HepG2 (cell line): ENCODE measurements at regions not wholly inside any gene's neighbourhood (a gene's known extent, or its start where the extent isn't known, plus 50 kb on each side); places are given as distances from the start of the nearest gene placed in this dataset.

Experiments
- ATAC-seq: fragments of 200-7000 bp; cut with Tn5 transposase; 3 replicates; pipeline ENCODE4 v1.9.1; 2020; ENCODE audit warnings: mild to moderate bottlenecking, moderate library complexity
- BruUV-seq: library from RNA; stranded (reverse); fragments of 400-500 nt; replicated peaks from 2 replicates; lab custom pipeline; 2021; lab: Mats Ljungman, UMichigan
- CTCF ChIA-PET: fragments of 300-600 bp; formaldehyde crosslinking; extraction: SDS; loops from one replicate; lab custom pipeline; 2021; ENCODE audit warnings: low total read pairs, inconsistent platforms, low intra/inter-chr PET ratio; lab: Yijun Ruan, JAX
- POLR2A ChIA-PET: fragments of 350-600 bp; sonication (Branson Sonifier 250); formaldehyde crosslinking; loops from one replicate; lab custom pipeline; 2020; ENCODE audit warnings: antibody characterized with exemption, inconsistent platforms; lab: Yijun Ruan, JAX
- DNase-seq: peaks from one replicate; pipeline ENCODE4 v3.0.0-alpha.2; 2015; ENCODE audit warnings: low spot score
- FAIRE-seq: peaks from 3 replicates; lab custom pipeline; 2011; peaks lifted over from hg19 to GRCh38; lab: Jason Lieb, UNC
- H2AFZ ChIP-seq: one replicate; pipeline ENCODE4 v1.6.1; 2011; ENCODE audit warnings: low read length, inconsistent platforms
- H3K27ac ChIP-seq: fragments of 300-600 bp; 3 replicates; pipeline ENCODE4 v1.8.0; 2011; ENCODE audit warnings: mixed run types, mild to moderate bottlenecking, mixed read lengths, low read length, inconsistent platforms; ENCODE audit not compliant: insufficient read depth; ENCODE audit errors: extremely low read length
- H3K27me3 ChIP-seq, 2 experiments: fragments of 200-600 bp in 1 of 2; 2 replicates in 1 of 2; 3 replicates in 1 of 2; pipeline versions ENCODE4 v1.6.0 to v1.8.0; 2011; ENCODE audit warnings: low read length in 2 of 2, mild to moderate bottlenecking in 2 of 2, moderate library complexity in 2 of 2, inconsistent platforms in 1 of 2; ENCODE audit not compliant: insufficient read depth in 2 of 2, control insufficient read depth in 1 of 2
- H3K36me3 ChIP-seq, 2 experiments: fragments of 200-600 bp in 1 of 2; replicated peaks in 1 of 2; 2 replicates in 1 of 2; 3 replicates in 1 of 2; pipeline versions ENCODE4 v1.5.1 to v1.8.0; 2011; ENCODE audit warnings: low read length in 2 of 2, inconsistent platforms in 1 of 2; ENCODE audit not compliant: insufficient read depth in 2 of 2, control insufficient read depth in 1 of 2
- H3K4me1 ChIP-seq: 2 replicates; pipeline ENCODE4 v1.5.1; 2012; ENCODE audit warnings: low read length, inconsistent platforms; ENCODE audit not compliant: insufficient read depth
- H3K4me2 ChIP-seq: 2 replicates; pipeline ENCODE4 v1.6.0; 2011; ENCODE audit warnings: low read depth, low read length, inconsistent platforms
- H3K4me3 ChIP-seq, 3 experiments: fragments of 200-600 bp in 1 of 3; sonication (generic), shearing (Covaris generic) in 1 of 3; replicated peaks in 1 of 3; 2 replicates each; pipeline ENCODE4 v1.5.1; 2011 to 2016; ENCODE audit warnings: low read length in 3 of 3, inconsistent platforms in 2 of 3, low read depth in 2 of 3, mild to moderate bottlenecking in 2 of 3, control low read depth in 1 of 3, mixed read lengths in 1 of 3; ENCODE audit not compliant: insufficient read depth in 1 of 3
- H3K79me2 ChIP-seq: one replicate; pipeline ENCODE4 v1.6.1; 2011; ENCODE audit warnings: low read length, inconsistent platforms; ENCODE audit not compliant: insufficient read depth
- H3K9ac ChIP-seq: 2 replicates; pipeline ENCODE4 v1.6.0; 2011; ENCODE audit warnings: mild to moderate bottlenecking, low read depth, low read length, inconsistent platforms; ENCODE audit not compliant: insufficient read depth
- H3K9me3 ChIP-seq: 2 replicates; pipeline ENCODE4 v1.5.1; 2012; ENCODE audit warnings: mild to moderate bottlenecking, low read length
- H4K20me1 ChIP-seq: 2 replicates; pipeline ENCODE4 v1.6.0; 2011; ENCODE audit warnings: inconsistent platforms, mild to moderate bottlenecking, low read length, moderate library complexity; ENCODE audit not compliant: insufficient read depth
- ERF ChIP-seq: IDR thresholded peaks from 2 replicates; pipeline ENCODE4 v1.6.1; 2018; ENCODE audit warnings: missing biosample characterization, missing genetic modification reagents
- MBD4 ChIP-seq: IDR thresholded peaks from 2 replicates; pipeline ENCODE4 v1.6.1; 2012; ENCODE audit warnings: low read length, inconsistent platforms, borderline replicate concordance
- POLR2G ChIP-seq: fragments of 200-400 bp; formaldehyde crosslinking; IDR thresholded peaks from 2 replicates; pipeline ENCODE4 v1.6.1; 2018; ENCODE audit warnings: mild to moderate bottlenecking, low read depth, low read length, moderate library complexity
- REL ChIP-seq: sonication (generic); formaldehyde crosslinking; conservative IDR thresholded peaks from 2 replicates; pipeline ENCODE4 v1.8.0; 2022; ENCODE audit warnings: mild to moderate bottlenecking, missing genetic modification reagents, moderate library complexity
- ZFP1 ChIP-seq: IDR thresholded peaks from 2 replicates; pipeline ENCODE4 v1.6.1; 2016
- ZNF136 ChIP-seq: sonication (generic); formaldehyde crosslinking; IDR thresholded peaks from 2 replicates; pipeline ENCODE4 v1.8.1; 2022; ENCODE audit warnings: low read depth, mild to moderate bottlenecking, moderate library complexity, missing genetic modification reagents
- ZNF740 ChIP-seq: sonication (generic); formaldehyde crosslinking; IDR thresholded peaks from 2 replicates; pipeline ENCODE4 v1.4.0; 2020; ENCODE audit warnings: missing genetic modification reagents
- ZNF782 ChIP-seq: sonication (generic); formaldehyde crosslinking; IDR thresholded peaks from 2 replicates; pipeline ENCODE4 v1.4.0; 2020; ENCODE audit warnings: missing genetic modification reagents, mild to moderate bottlenecking, borderline replicate concordance
- WGBS: methylation state at CpG from one replicate; pipeline ENCODE4 v1.1.6; 2017; ENCODE audit warnings: low lambda C conversion rate; 5-methylcytosine and 5-hydroxymethylcytosine counted together
- in situ Hi-C: cut with HindIII; loops from 2 replicates; pipeline ENCODE4 v1.10.0; 2017; ENCODE audit warnings: low pct_unique_long_range_greater_than_20kb; ENCODE audit not compliant: extremely low pct_ligation_motif_present
- intact Hi-C: fragments of 100-400 bp; cut with micrococcal nuclease; formaldehyde crosslinking; loops from one replicate; pipeline ENCODE4 v1.10.0; 2022; ENCODE audit not compliant: unreplicated experiment
- TF ChIP-seq, protein P1 (sequence below): sonication (generic); formaldehyde crosslinking; IDR thresholded peaks from 2 replicates; pipeline ENCODE4 v1.8.0; 2022; ENCODE audit warnings: mild to moderate bottlenecking, missing genetic modification reagents, moderate library complexity

DNA sequence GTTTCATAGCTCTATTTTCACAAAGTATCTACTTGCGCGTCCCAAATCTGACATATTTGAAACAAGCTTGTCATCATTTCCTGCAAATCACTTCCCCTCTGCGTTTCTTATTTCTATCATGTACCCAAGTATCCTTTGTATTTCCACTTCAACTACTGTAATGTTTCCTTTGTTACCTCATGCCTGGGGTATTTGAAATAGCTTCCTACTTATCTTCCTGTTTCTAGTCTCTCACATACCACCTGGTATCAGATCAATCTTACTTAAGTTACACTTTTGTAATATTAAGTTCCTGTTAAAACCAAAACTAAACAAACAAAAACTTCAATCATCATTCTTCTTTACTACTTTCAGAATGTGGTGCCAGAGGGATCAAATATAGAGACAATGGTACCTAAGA lies 93.6 kb upstream of the SMAD1 start (continued):
- TF ChIP-seq, protein P1, sequence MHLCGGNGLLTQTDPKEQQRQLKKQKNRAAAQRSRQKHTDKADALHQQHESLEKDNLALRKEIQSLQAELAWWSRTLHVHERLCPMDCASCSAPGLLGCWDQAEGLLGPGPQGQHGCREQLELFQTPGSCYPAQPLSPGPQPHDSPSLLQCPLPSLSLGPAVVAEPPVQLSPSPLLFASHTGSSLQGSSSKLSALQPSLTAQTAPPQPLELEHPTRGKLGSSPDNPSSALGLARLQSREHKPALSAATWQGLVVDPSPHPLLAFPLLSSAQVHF (CRISPR knock-in tag): no peak

GRCh38 chr4:145387079-145387478 lies 94.6 kb upstream of the SMAD1 start:
- FAIRE-seq (no peak), DNase-seq (no peak), ATAC-seq (no peak)
- Histone ChIP-seq H3K27ac (no peak overlapping the region), H4K20me1 (no peaks in the 10 kb centered on the region), H3K9me3 (no peaks in the 10 kb centered on the region), H3K9ac (no peak overlapping the region), H2AFZ (no peak overlapping the region), H3K79me2 (no peaks in the 10 kb centered on the region), H3K36me3 (no peaks in the 10 kb centered on the region), H3K4me1 (no peaks in the 10 kb centered on the region), H3K4me3 (no peak overlapping the region), H3K27me3 (peaks cover 0 to 8% of the 10 kb centered on the region in 2 experiments; a peak in 2 of 5 replicates), H3K4me2 (no peak overlapping the region)
- 0% methylated on average over 3 of the region's 3 CpGs for WGBS
- no peak for TF ChIP-seq ERF (CRISPR knock-in tag)
- TF ChIP-seq ZNF740 (CRISPR knock-in tag): no peak
- no peak for TF ChIP-seq REL (CRISPR knock-in tag)
- no peak for TF ChIP-seq POLR2G
- TF ChIP-seq ZFP1: no peak
- TF ChIP-seq ZNF782 (CRISPR knock-in tag): no peak
- no peak for TF ChIP-seq MBD4
- TF ChIP-seq ZNF136 (CRISPR knock-in tag): no peak
- ChIA-PET POLR2A (no interaction called here), CTCF (no interaction called here)
- in situ Hi-C loops (no loop called here), intact Hi-C loops (no loop called here)
- BruUV-seq: no TSS peak
